Transverse colon (tissue), 4 donors: ENCODE measurements at regions not wholly inside any gene's neighbourhood (a gene's known extent, or its start where the extent isn't known, plus 50 kb on each side); places are given as distances from the start of the nearest gene placed in this dataset.

Source experiments
- DNase-seq: peaks from one replicate; pipeline ENCODE4 v3.0.0-alpha.2; 2019
- H3K27ac ChIP-seq, 4 donors: fragments of 200-600 bp; sonication (generic); 2 replicates each; pipeline ENCODE4 v1.5.1; 2016 to 2018; ENCODE audit warnings: inconsistent platforms in 4 of 4
- H3K27me3 ChIP-seq: fragments of 200-600 bp; sonication (generic); 2 replicates; pipeline ENCODE4 v1.5.1; 2017; ENCODE audit warnings: inconsistent platforms
- H3K36me3 ChIP-seq, 4 donors: fragments of 200-600 bp; sonication (generic); 2 replicates each; pipeline ENCODE4 v1.5.1; 2017 to 2019; ENCODE audit warnings: inconsistent platforms in 4 of 4
- H3K4me1 ChIP-seq, 4 donors: fragments of 200-600 bp; sonication (generic); 2 replicates each; pipeline ENCODE4 v1.5.1; 2017 to 2020; ENCODE audit warnings: inconsistent platforms in 4 of 4
- H3K4me3 ChIP-seq, 4 donors: fragments of 200-600 bp; sonication (generic); 1 replicate in 1 of 4; 2 replicates in 3 of 4; pipeline versions ENCODE4 v1.5.1 to v1.6.1; 2017 to 2019; ENCODE audit warnings: inconsistent platforms in 4 of 4
- H3K9me3 ChIP-seq, 2 donors: fragments of 200-600 bp; sonication (generic); 2 replicates each; pipeline ENCODE4 v1.5.1; 2017 to 2019; ENCODE audit warnings: inconsistent platforms in 2 of 2
- EP300 ChIP-seq: sonication (generic); formaldehyde crosslinking; IDR thresholded peaks from one replicate; pipeline ENCODE4 v1.6.1; 2017; ENCODE audit warnings: antibody characterized with exemption, low read depth
- POLR2A ChIP-seq: fragments of 450-650 bp; IDR thresholded peaks from one replicate; pipeline ENCODE4 v1.6.1; 2016; ENCODE audit warnings: antibody characterized with exemption, mild to moderate bottlenecking, moderate library complexity
- POLR2AphosphoS5 ChIP-seq, 3 donors: sonication (generic); formaldehyde crosslinking; IDR thresholded peaks; one replicate each; pipeline ENCODE4 v1.6.1; 2016; ENCODE audit warnings: antibody characterized with exemption in 3 of 3
- WGBS, 2 donors: methylation state at CpG; one replicate each; pipeline ENCODE4 v1.1.5; 2018; ENCODE audit warnings: low coverage in 1 of 2; 5-methylcytosine and 5-hydroxymethylcytosine counted together
- in situ Hi-C, 4 donors: fragments of 200-750 bp; cut with MboI; loops; one replicate each; pipeline versions ENCODE4 v1.15.0 to v1.15.1; 2017; ENCODE audit warnings: low sequenced_read_pairs in 3 of 4, low pct_ligation_motif_present in 1 of 4, low pct_unique_long_range_greater_than_20kb in 1 of 4
- intact Hi-C: fragments of 100-400 bp; cut with DNase I; formaldehyde crosslinking; loops from one replicate; pipeline ENCODE4 v1.15.1; 2023; ENCODE audit warnings: low total_unique reads
- TF ChIP-seq, protein P1 (sequence below), 5 experiments: fragments of 200-600 bp in 3 of 5; fragments of 450-650 bp in 2 of 5; sonication (generic) in 3 of 5; IDR thresholded peaks; 1 replicate in 2 of 5; 2 replicates in 3 of 5; pipeline ENCODE4 v1.5.1; 2016 to 2017; ENCODE audit warnings: antibody characterized with exemption in 5 of 5, inconsistent platforms in 3 of 5, mild to moderate bottlenecking in 2 of 5, moderate library complexity in 1 of 5

DNA sequence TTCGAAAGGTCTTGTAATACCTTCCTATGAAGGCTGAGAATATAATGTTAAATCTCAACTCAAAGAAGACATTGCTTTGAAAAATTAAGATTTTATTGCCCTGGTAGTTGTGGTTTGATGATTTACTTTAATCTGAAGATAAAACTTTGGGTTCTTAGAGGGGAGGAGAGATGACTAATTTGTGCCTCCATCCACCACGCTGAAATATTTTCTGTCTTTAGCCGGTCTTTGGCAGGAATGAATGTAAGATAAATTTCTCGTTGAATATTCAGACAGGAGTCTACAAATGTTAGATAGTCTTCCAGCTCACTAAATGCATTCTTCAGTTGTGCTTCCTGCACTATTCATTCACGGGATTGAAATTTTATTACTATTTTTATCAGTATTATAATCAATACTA, 844.3 kb upstream of the NR2F2 start:
- no peaks in the 10 kb centered on the region for H3K4me1 ChIP-seq
- H3K4me3 ChIP-seq, result no peak overlapping the region
- no peaks in the 10 kb centered on the region for H3K36me3 ChIP-seq
- in situ Hi-C loops (loop anchor here in 1 of 4 donors (25.0 kb wide), 1 partner anchor 99 kb away; no protein-coding TSS in a partner anchor), intact Hi-C loops (no loop called here)
- no peaks in the 10 kb centered on the region for H3K27me3 ChIP-seq
- H3K27ac ChIP-seq, result no peak overlapping the region
- no peaks in the 10 kb centered on the region for H3K9me3 ChIP-seq
- DNase-seq, result no peak
- WGBS, 2 donors, result 76 to 80% methylated on average over 5 of the region's 5 CpGs
- TF ChIP-seq EP300 (no peak), POLR2AphosphoS5 (IDR thresholded peaks at IDR 0.05) (no peak), POLR2A (no peak)
- TF ChIP-seq, protein P1, sequence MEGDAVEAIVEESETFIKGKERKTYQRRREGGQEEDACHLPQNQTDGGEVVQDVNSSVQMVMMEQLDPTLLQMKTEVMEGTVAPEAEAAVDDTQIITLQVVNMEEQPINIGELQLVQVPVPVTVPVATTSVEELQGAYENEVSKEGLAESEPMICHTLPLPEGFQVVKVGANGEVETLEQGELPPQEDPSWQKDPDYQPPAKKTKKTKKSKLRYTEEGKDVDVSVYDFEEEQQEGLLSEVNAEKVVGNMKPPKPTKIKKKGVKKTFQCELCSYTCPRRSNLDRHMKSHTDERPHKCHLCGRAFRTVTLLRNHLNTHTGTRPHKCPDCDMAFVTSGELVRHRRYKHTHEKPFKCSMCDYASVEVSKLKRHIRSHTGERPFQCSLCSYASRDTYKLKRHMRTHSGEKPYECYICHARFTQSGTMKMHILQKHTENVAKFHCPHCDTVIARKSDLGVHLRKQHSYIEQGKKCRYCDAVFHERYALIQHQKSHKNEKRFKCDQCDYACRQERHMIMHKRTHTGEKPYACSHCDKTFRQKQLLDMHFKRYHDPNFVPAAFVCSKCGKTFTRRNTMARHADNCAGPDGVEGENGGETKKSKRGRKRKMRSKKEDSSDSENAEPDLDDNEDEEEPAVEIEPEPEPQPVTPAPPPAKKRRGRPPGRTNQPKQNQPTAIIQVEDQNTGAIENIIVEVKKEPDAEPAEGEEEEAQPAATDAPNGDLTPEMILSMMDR (IDR thresholded peaks at IDR 0.05), result no peak

DNA sequence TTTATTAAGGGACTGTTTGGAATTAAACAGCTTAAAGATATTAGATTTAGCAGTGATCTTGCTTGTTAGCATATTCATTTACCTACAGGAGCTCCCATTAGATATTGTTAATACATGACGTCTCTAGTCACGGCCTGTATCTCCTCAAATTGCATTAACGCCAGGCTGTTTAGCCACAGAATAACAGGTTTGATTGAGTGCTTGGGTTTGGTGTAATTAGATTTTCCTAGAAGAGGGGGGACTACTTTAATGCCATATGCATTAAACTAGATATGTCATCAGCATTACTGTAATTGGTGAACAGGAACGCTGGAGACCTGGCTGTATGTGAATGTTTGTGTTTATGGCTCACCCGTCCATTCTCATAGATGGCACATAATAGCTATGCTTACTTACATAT, 841.4 kb upstream of the NR2F2 start:
- intact Hi-C loops (no loop called here), in situ Hi-C loops (loop anchor here in 1 of 4 donors (25.0 kb wide), 1 partner anchor 102 kb away; no protein-coding TSS in a partner anchor)
- Histone ChIP-seq H3K4me1 (no peaks in the 10 kb centered on the region), H3K4me3 (no peak overlapping the region), H3K36me3 (no peaks in the 10 kb centered on the region), H3K9me3 (no peaks in the 10 kb centered on the region), H3K27me3 (no peaks in the 10 kb centered on the region), H3K27ac (no peak overlapping the region)
- 86 to 94% methylated on average over 2 to 5 of the region's 5 CpGs for WGBS, 2 donors
- no peak for DNase-seq
- TF ChIP-seq, protein P1 (IDR thresholded peaks at IDR 0.05), result no peak
- no peak for TF ChIP-seq POLR2A
- no peak for TF ChIP-seq POLR2AphosphoS5 (IDR thresholded peaks at IDR 0.05)
- TF ChIP-seq EP300, result no peak

DNA sequence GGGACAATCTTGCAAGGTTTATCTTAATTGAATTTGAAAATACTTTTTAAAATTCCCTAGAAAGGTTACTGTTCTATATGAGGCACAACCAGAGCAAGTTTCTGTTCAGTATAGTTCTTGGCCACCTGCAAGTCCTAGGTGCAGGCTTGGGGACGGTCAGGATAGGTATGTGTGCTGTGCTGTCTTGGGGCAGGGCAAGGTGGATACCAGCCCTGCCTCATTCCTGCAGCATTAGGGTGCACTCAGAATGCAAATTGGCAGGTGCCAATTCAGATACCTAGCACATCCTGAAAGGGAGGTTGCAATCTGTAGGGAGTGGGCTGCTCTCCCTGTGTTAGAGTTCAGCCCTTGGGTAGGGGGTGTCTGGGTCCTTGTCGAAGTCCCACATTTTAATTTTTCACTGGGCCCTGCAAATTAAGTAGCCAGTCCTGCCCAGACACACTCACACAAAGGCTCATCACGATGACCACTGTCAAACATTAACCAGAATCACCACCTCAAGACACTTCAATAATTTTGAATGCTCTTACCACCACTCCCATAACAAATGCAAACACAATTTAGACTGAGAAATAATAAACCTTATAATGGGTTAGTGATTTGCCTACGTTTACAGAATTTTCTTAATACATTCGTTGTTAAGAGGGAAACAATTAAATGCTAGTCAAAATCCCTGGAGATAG, 838.0 kb upstream of the NR2F2 start:
- WGBS, 2 donors, result 50 to 54% methylated on average over 2 to 5 of the region's 5 CpGs
- in situ Hi-C loops, result loop anchor here in 1 of 4 donors (25.0 kb wide), 1 partner anchor 105 kb away; no protein-coding TSS in a partner anchor
- intact Hi-C loops, result no loop called here
- Histone ChIP-seq H3K4me3 (no peak overlapping the region), H3K9me3 (no peaks in the 10 kb centered on the region), H3K27ac (no peak overlapping the region), H3K36me3 (no peaks in the 10 kb centered on the region), H3K4me1 (no peaks in the 10 kb centered on the region), H3K27me3 (no peaks in the 10 kb centered on the region)
- TF ChIP-seq, protein P1 (IDR thresholded peaks at IDR 0.05), result no peak
- no peak for TF ChIP-seq POLR2A
- no peak for TF ChIP-seq POLR2AphosphoS5 (IDR thresholded peaks at IDR 0.05)
- no peak for TF ChIP-seq EP300
- no peak for DNase-seq

DNA sequence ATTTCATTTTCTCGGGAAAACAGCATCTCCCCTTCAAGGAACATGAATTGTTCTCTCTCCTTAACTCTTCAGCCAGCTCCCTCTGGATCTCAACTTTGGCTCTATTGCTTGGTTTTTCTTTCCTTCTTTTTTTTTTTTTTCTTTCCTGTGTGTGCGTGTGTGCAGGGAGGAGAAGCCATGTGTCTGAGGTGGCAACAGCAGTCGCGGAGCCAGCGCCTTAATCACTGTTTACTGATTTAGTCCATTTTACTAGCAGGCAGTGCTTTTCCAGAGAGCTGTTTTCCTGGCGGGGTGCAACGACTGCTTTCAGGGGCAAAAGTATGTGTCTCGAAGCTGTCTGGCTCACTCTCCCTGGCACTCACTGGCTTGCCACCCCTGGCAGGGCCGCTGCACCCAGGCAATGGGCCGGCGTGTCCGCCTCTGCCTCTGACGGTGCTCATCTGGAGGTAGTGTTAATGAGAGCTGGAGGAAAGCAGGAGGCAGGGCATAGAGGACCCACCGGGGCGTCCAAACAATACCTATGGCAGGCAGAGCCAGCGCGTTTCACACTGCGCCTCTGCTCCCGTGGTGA, 835.4 kb upstream of the NR2F2 start:
- Histone ChIP-seq H3K36me3 (no peaks in the 10 kb centered on the region), H3K27ac (no peak overlapping the region), H3K4me1 (no peaks in the 10 kb centered on the region), H3K4me3 (no peak overlapping the region), H3K27me3 (no peaks in the 10 kb centered on the region), H3K9me3 (no peaks in the 10 kb centered on the region)
- no peak for DNase-seq
- TF ChIP-seq, protein P1 (IDR thresholded peaks at IDR 0.05), result no peak
- TF ChIP-seq POLR2AphosphoS5 (IDR thresholded peaks at IDR 0.05) (no peak), POLR2A (no peak)
- in situ Hi-C loops, result loop anchor here in 1 of 4 donors (25.0 kb wide), 1 partner anchor 108 kb away; no protein-coding TSS in a partner anchor
- intact Hi-C loops, result no loop called here
- whole genome bisulfite sequencing, 2 donors, result 59 to 68% methylated on average over 13 to 19 of the region's 19 CpGs
